Fibroblast of upper back skin (primary cell): ENCODE measurements at regions not wholly inside any gene's neighbourhood (a gene's known extent, or its start where the extent isn't known, plus 50 kb on each side); places are given as distances from the start of the nearest gene placed in this dataset.

Source experiments
- DNase-seq: peaks from one replicate; pipeline ENCODE4 v3.0.0-alpha.2; 2013

GRCh38 chr14:27391331-27391730 lies 793.5 kb upstream of the NOVA1 start:
- peak; percentile 78 for DNase-seq

- DNase-seq, result peak; percentile 90
These were observed 794.3 kb upstream of the NOVA1 start for GRCh38 chr14:27392153-27392552.

GRCh38 chr14:27409944-27410343 lies 812.1 kb upstream of the NOVA1 start:
- no peak for DNase-seq

GRCh38 chr14:27410981-27411380 lies 813.1 kb upstream of the NOVA1 start:
- peak; percentile 92 for DNase-seq

- DNase-seq, result peak; percentile 81
These were observed 830.0 kb upstream of the NOVA1 start for GRCh38 chr14:27427796-27428195.

GRCh38 chr14:27435923-27436670 lies 838.3 kb upstream of the NOVA1 start:
- DNase-seq, result no peak

GRCh38 chr14:27484633-27485032 lies 886.8 kb upstream of the NOVA1 start:
- DNase-seq, result no peak

GRCh38 chr14:27485193-27485592 lies 887.4 kb upstream of the NOVA1 start:
- DNase-seq, result no peak

- DNase-seq, result no peak
These were observed 908.4 kb upstream of the NOVA1 start for GRCh38 chr14:27506272-27506671.

GRCh38 chr14:27528328-27528727 lies 930.5 kb upstream of the NOVA1 start:
- DNase-seq, result peak; percentile 55

- no peak for DNase-seq
These were observed 938.9 kb upstream of the NOVA1 start for GRCh38 chr14:27536748-27537147.

GRCh38 chr14:27546111-27546510 lies 948.3 kb upstream of the NOVA1 start:
- DNase-seq, result no peak

- peak; percentile 4 for DNase-seq
These were observed 956.0 kb upstream of the NOVA1 start for GRCh38 chr14:27553790-27554189.

- no peak for DNase-seq
These were observed 959.6 kb upstream of the NOVA1 start for GRCh38 chr14:27557445-27557844.

- DNase-seq, result no peak
These were observed 962.0 kb upstream of the NOVA1 start for GRCh38 chr14:27559848-27560247.

- no peak for DNase-seq
These were observed 969.1 kb upstream of the NOVA1 start for GRCh38 chr14:27566843-27567382.

GRCh38 chr14:27573018-27573417 lies 975.2 kb upstream of the NOVA1 start:
- DNase-seq, result no peak

- no peak for DNase-seq
These were observed 989.3 kb upstream of the NOVA1 start for GRCh38 chr14:27587103-27587502.

- no peak for DNase-seq
These were observed 1007.4 kb upstream of the NOVA1 start for GRCh38 chr14:27605282-27605681.

- no peak for DNase-seq
These were observed 1010.5 kb upstream of the NOVA1 start for GRCh38 chr14:27608377-27608776.

- DNase-seq, result no peak
These were observed 1014.3 kb upstream of the NOVA1 start for GRCh38 chr14:27612121-27612520.

- DNase-seq, result no peak
These were observed 1015.3 kb upstream of the NOVA1 start for GRCh38 chr14:27613102-27613501.

GRCh38 chr14:27623782-27624181 lies 1025.9 kb upstream of the NOVA1 start:
- DNase-seq, result no peak

- no peak for DNase-seq
These were observed 1036.5 kb upstream of the NOVA1 start for GRCh38 chr14:27634056-27634970.
